Activated CD4-positive, CD25-positive, alpha-beta regulatory T cell treated with anti-CD3 and anti-CD28 coated beads, Interleukin-2, amount 50 U/mL, for 16 hours (primary cell): ENCODE measurements at regions not wholly inside any gene's neighbourhood (a gene's known extent, or its start where the extent isn't known, plus 50 kb on each side); places are given as distances from the start of the nearest gene placed in this dataset.

Source experiments
- DNase-seq: peaks from one replicate; pipeline ENCODE4 v3.0.0-alpha.2; 2020; ENCODE audit warnings: low read depth, low spot score

DNA sequence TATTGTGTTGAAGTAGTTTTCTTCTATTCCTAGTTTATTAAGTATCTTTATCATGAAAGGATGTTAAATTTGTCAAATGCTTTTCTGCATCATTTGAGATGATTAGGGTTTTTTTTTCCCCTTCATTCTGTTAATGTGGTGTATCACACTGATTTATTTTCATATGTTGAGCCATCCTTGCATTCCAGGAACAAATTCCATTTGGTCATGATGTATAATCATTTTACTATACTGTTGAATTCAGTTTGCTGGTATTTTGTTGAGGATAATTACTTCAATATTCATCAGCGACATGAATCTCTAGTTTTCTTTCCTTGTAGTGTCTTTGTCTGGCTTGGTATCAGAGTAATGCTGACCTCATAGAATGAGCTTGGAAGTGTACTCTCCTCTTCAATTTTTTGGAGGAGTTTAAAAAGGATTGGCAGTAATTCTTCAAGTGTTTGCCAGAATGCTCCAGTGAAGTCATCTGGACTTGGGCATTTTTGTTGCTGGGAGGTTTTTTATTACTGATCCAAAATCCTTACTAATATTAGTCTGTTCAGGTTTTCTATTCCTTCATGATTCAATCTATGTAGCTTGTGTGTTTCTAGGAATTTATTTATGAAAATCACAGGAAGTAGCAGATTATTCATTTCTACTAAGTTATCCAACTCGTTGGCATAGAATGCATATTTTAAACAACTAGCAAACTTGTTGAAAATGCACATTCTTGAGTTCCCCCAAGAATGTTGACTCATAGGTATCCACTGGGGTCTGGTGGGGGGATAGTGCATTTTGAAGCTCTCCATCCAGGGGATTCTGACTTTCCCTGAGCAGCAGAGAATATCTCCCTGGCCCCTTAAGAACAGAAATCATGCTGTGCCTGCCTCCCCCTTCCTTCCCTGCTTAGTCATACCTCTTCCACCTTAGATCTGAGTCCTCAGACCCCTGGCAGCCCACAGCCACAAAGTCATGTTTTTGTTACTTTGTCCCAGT is 187.1 kb downstream of the BMP7 start:
- no peak for DNase-seq

DNA sequence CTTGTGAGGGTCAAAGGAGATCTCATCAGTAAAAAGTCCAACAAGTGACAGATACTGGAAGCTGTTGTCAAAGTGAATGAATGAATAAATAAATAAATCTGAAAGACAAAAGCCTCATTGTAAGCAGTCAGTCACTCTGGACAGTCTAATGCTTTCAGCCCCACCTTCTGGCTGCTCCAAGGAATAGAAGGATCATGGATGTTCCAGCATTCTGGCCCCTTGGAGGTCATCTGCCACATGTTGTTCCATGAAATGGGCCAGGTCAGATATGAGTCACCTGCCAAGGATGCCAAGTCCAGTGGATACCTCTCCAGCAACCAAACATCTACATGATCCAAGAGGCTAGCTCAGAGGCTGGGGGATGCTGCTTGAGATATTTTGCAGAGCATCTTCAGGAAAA is 185.6 kb downstream of the BMP7 start:
- no peak for DNase-seq

DNA sequence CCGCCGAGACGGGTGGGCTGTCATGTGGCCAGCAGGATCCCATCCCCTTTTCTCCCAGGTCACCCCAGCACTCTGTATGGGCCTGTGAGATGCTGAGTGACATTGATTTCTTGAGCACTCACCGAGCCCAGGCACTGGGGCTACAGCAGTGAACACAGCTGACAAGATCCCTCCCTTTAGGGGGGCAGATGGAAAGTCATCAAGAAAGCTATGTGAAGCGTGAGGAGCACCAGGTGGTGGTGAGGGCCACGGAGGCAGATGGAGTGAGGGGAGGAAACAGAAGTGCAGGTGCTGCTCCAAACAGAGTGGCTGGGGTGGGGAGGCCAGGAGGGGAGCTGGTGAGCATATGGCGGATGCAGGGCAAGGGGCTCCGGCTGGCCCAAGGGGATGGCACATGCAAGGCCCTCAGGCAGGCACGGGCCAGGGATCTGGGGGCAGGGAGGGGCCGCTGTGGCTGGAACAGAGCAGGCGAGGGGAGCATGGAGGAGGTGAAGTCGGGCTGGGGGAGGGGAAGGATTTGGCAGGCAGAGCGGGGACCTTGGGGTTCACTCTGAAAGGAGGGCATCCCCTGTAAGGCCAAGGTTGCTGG is 184.0 kb downstream of the BMP7 start:
- no peak for DNase-seq

DNA sequence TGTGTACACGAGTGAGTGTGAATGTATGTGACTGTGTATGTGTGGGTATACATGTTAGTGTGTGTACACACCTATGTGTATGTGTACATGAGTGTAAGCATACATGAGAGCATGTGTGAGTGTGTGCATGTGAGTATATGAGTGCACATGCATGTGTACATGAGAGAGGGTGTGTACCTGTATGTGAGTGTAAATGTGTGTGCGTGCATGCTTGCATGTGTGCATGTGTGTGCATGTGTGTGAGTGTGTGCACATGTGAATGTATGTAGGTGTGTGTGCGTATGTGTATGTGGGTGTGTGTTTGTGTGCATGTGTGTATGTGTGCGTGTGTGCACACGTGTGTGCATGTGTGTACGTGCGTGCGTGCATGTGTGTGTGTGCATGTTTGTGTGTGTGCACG is 183.4 kb downstream of the BMP7 start:
- no peak for DNase-seq

DNA sequence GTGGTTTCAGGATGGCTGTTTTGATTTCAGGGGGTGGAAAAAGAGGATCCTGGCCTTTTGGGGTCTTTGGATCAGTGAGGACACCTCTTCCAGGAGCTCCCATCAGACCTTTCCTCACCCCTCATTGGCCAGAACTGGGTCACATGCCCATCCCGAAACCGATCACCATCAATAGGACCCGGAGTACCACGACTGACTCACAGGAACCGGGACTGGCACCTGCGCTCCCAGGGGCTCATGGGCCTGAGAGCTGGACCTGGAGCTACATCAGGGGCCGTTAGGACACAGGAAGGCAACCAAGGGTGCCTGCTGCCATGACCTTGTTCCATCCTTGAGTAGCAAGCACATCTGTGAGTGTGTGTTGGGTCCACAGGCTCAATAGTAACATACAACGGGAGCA is 180.4 kb downstream of the BMP7 start:
- DNase-seq, result no peak

DNA sequence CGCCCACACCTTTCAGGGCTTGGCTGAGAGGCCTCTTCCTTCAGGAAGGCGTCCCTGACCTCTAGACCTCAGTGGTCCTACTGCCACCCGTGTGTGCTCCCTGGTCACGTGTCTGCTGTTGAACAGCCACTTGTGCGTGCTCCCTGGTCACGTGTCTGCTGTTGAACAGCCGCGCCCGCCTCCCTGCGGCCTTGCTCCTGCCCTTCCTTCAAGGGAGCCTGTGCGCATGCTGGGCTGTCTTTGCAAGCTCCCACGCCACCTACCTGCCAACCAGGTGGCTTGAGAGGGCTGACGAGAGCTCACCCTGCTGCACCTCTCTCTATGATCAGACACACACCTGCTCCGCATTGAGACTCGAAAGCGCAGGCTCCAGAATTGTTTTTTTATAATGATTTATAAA is 179.3 kb downstream of the BMP7 start:
- DNase-seq, result no peak

DNA sequence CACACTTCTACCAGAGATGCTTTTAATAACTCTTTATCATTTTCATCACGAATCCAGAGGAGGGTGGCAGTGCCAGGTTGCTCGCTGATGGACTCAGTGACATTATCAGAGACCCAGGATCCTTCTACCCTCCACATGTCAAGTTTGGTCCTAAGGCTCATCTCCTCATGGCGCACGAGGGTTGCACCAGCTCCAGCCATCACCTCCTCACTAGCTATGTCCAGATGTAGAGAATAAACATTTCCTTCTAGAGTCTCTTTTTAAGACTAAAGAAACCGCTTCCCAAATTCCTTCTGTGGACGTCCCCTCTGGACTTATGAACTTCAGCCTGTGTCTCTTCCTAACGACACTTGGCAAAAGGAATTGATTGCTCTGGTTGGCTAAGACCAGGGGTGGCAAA is 178.7 kb downstream of the BMP7 start:
- DNase-seq, result no peak

DNA sequence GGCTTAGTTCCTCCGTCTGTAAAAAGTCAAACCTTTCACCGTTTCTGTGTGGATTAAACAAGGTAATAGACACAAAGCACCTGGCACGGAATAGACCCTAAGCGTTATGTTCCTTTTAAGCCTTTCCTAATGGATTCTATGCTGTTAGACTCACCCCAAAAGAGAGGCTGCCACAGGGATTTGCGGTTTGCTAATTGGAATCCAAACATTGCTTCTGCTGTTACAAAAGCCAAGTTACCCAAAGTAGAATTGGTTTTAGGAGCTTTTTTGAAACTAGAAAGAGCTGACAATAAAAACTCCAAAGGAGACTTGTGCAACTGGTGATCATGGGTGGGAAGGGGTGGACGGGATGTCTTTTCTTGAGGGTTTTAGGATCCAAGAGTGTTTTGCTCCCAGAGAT is 178.0 kb downstream of the BMP7 start:
- DNase-seq, result no peak

DNA sequence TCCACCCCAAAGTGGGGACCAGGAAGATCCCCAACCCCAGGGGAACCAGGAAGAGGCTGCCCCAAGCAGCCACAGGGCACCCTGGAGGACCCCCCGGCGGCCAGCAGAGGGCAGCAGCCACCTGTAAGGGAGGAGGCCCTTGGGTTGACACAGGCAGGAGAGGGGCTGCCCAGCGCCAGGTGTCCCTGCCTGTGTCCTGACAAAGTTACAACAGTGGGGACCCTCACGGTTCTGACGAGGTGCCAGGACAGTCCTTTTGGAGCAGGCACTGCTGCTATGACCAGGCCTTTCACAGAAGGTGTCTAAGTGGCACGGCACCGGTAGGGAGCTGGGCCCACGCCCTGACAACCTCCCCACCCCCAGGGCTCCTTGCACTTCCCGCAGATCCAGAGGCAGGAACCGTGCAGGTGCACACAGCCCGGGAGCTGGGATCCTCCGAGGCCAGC is 176.7 kb downstream of the BMP7 start:
- peak; percentile 11 for DNase-seq

DNA sequence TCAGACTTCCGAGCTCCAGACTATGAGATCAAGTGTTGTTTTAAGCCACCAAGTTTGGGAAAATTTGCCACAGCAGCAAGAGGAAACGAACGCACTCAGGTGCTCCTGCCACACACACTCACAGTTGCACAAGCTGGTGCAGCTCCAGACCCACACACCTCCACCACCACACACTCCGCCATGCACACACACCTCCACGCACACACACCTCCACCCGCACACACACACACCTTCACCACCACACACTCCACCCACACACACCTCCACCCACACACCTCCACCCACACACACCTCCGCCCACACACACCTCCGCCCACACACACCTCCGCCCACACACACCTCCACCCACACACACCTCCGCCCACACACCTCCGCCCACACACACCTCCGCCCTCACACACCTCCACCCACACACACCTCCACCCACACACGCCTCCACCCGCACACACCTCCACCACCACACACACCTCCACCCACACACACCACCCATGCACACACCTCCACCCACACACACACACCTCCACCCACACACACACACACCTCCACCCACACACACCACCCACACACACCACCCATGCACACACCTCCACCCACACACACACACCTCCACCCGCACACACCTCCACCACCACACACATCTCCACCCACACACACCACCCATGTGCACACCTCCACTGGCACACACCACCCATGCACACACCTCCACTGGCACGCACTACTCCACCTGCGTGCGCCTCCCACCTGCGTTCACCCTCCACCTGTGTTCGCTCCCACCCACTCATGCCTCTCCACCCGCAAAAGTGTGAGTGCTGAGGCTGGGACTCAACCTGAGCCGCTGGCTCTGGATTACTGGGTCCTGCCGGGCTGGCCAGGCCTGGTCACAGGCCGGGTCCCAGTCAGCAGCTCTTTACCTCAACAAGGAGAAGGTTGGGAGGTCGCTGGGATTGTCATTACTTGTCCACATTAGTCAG is 175.6 kb downstream of the BMP7 start:
- DNase-seq, result no peak

DNA sequence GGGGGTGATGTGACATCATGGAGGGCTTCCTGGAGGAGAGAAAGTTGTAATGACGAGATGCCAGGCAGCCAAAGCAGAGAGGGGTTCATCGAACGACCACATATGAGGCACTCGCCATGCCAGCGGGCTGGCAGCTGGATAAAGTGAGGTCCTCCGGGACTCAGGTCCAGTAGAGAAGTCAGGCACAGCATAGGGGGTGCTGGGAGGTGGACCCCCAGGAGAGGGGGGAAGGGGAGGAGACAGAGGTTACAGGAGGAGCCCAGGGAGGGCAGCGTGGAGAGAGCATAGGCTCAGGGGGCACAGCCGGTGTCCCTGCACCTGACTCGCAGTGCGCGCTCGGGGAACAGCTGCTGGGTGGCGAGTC is 174.7 kb downstream of the BMP7 start:
- DNase-seq, result no peak

DNA sequence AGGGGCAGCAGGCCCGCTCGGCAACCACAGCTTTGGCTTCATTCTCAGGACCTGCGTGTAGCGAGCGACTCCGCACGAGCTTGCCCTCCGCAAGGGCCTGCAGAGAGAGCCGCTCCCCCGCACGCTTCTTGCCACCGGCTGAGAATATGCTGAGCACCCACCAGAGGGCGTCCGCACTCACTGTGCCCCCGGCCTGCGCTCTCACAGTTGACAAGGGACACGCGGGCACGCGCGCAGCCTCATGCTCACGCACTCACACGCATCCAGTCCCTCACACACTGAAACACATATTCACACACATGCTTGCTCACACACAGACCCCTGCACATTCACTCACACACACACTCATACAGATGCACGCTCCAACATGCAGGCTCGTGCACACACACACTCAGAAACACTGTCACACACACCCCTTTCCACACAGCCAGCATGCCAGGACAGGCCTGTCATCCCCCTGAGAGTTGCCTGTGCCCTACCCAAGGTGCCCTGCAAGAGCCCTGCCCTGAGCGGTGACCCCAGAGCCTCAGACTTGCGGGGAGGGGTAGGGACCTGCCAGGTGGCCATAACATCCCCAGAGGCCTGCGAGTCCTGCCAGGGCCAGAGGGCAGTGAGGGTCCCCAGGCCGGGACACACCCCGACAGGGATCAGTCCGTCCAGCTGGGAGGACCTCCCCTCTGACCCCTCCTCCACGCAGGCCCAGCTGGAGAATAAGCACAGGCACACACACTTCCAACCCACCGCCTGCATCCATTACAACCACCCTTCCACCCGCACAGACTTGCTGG is 174.1 kb downstream of the BMP7 start:
- peak; percentile 7 for DNase-seq

DNA sequence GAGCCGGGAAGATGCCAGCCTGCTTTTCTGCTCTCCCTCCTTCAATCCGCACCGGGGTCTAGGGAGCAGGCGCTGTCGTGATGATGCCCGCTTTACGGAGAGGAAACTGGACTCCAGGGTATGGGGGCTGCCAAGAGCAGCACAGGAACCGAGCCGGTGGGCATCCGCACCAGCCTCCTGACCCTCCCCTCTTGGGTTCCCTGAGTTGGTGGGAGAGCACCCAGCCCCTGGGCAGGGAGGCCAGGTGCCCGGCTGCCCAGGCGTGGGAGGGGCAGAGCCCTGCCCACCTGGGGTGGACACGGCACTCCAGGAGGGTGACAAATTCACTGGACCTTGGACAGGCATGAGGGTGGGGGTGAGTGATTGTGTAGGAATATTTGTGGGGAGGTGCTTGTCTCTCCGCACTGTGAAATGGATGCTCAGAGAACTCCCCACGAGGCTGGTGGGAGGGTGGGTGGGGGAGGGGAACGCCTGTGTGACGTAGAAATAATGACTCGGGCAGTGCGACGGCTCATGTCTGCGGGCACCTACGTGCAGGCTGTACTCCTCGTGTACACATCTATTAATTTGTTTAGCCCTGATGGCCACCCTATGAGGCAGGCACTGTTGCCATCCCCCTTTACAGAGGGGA is 173.4 kb downstream of the BMP7 start:
- no peak for DNase-seq

DNA sequence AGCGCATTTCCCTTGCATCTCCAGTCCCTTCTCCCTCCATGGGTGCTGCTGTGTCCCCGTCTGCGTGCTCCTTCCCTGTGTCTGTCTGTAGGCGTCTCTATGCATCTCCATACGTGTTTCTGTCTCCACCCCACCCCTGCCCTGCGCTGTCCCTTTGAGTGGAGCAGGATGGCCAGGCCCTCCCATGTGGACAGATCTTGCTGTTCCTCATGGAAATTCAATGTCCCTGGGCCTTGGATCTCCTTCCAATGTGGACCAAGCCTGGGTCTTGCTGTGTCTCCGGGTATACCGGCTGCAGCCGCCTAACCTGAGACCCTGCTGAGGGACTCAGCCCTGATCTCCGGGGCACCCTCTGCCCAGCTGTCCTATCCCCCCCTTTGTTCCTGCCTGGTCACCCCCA is 172.7 kb downstream of the BMP7 start:
- no peak for DNase-seq

DNA sequence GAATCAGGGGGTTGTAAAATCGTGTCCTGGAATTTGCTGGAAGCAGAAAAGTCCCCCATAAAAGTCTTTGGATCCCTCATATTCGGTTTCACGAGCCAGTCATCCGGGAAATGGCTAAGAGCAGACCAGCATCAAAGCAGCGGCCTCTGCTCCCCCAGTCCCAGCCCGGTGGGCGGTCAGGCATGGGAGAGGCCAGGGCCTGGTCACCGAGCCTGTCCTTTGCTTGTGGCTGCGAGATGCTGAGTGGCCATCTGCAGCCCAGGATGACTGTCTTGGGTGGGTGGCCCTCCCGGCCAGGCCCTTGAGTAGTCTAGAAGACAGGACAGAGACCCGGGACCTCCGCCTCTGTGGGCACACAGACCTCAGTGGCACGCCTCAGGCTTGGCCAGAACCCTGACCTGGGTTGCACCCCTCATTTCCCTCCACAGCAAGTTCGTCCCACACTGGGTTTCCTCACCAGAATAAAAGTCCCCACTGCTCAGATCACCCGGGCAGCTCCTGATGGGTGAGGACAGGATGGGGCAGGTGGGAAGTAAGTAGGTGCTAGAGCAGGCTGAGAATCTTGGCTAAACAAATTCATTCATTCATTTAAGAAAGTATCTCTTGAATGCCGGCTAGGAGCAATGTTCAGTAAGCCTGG is 172.1 kb downstream of the BMP7 start:
- DNase-seq, result no peak

DNA sequence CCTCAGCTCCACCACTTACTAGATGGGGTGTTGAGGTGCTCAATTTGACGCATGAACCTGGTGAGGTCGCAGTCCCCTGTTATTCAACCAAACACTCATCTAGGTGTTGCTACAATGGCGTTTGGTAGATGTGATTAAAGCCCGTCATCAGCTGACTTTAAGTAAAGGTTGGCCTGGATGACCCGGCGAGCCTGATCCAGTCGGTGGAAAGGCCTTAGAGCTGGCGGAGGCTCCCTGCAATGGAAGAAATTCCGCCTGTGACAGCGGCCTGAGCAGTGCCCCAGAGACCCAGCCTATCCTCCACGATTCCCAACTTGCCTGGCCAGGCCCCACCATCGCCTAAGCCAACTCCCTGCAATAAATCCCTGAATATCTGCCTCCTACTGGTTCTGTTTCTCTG is 171.4 kb downstream of the BMP7 start:
- DNase-seq, result no peak

DNA sequence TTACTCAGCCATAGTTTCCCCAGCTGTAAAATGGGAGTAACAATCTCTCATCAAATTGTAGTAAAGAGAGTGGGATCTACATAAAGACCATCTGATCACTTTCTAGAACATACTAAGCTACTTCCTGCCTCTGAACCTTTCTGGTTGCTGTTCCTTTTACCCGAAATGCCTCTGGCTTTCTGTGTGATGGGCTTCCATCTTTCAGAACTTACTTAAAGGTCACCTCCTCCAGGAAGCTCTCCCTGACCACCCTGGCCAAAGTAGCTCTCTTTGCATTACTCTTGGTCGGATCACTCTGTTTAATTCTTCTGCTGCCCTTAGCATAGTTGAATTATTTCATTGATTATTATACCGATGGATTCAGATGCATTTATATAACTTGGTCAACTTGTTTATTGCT is 171.0 kb downstream of the BMP7 start:
- DNase-seq, result no peak

DNA sequence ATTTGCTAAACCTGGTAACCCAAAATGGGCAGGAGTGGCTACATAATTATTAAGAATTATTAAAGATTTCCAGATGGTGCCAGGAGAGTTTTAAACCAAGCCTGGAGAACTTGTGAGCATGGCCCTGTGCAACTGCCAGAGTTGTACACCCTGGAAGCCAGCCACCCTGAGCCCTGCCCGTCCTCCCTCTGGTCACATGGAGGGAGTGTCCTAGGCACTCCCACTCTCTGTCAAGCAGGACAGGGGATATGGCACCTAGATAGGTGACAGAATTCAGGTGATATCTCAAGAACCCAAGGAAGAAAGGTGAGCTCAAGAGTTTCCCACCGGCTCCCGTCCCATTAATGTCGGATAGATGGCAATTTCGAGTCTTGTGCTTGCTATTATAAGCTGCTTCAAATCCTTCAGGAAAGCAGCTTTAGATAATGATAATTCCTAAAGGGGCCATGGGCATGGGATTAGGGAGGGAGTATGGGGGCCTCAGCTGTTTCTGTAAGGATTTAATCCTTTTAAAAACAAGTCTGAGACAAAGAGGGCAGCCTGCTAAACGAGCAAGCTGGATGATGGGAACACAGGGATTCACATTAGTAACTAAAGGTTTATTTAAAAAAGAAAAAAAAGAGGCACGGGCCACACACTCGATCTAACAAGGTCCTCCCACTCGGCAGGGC is 169.1 kb downstream of the BMP7 start:
- DNase-seq, result no peak

DNA sequence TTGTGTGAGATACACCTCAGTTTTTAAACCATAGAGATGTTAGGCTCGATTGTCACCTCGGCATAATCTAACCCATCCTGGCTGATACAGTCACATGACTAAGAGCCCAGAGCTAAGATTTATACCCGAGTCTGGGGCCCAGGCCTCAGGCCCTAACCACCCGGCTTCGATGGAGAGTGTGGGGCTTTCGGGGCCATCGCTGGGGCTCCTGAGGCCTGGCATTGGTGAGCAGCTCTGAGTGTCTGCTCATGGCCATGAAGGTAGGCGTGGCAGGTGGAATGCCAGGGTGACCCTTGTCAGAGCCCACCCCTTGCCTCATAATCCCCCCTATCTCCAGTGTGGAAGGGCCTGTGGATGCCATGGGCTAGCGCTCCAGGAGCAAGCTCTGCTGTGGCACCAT is 164.3 kb downstream of the BMP7 start:
- DNase-seq, result no peak

DNA sequence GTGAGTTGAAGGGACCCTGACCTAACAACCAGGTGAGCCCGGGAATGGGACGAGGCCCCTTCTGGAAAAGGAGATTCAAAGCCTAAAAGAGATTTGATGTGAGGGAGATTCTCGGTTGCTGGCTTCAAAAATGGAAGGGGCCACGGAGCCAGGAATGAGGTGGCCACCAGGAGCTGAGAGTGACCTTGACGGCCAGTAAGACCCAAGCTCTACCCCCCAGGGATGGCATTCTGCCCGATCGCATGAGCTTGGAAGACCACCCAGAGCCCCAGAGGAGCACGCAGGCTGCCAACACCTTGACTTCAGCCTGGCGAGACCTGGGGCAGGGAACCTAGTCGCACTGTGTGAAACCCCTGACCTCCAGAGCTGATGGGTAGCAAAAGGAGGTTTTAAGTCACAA is 163.9 kb downstream of the BMP7 start:
- DNase-seq, result no peak
